H9 (cell line): ENCODE measurements at regions not wholly inside any gene's neighbourhood (a gene's known extent, or its start where the extent isn't known, plus 50 kb on each side); places are given as distances from the start of the nearest gene placed in this dataset.

Source experiments
- DNase-seq: peaks from one replicate; pipeline ENCODE4 v3.0.0-alpha.2; 2017
- H2AFZ ChIP-seq: one replicate; pipeline ENCODE4 v1.6.1; 2013; ENCODE audit warnings: mild to moderate bottlenecking, low read length, control low read depth, moderate library complexity
- H2AK5ac ChIP-seq: 2 replicates; pipeline ENCODE4 v1.6.1; 2013; ENCODE audit warnings: low read length, control low read depth, mixed read lengths; ENCODE audit not compliant: insufficient read length
- H2BK120ac ChIP-seq: one replicate; pipeline ENCODE4 v1.6.1; 2013; ENCODE audit warnings: low read depth, mild to moderate bottlenecking, low read length, control low read depth, inconsistent platforms; ENCODE audit not compliant: poor library complexity, severe bottlenecking
- H2BK12ac ChIP-seq: 2 replicates; pipeline ENCODE4 v1.6.1; 2013; ENCODE audit warnings: low read length, control low read depth, mixed read lengths, low read depth; ENCODE audit not compliant: insufficient read length
- H2BK15ac ChIP-seq: 2 replicates; pipeline ENCODE4 v1.6.1; 2013; ENCODE audit warnings: low read depth, low read length, control low read depth
- H2BK20ac ChIP-seq: one replicate; pipeline ENCODE4 v1.6.1; 2013; ENCODE audit warnings: low read depth, mild to moderate bottlenecking, low read length, control low read depth, inconsistent platforms; ENCODE audit not compliant: poor library complexity, severe bottlenecking
- H2BK5ac ChIP-seq: 2 replicates; pipeline ENCODE4 v1.6.1; 2013; ENCODE audit warnings: low read length, control low read depth, mixed read lengths; ENCODE audit not compliant: insufficient read length
- H3K14ac ChIP-seq: 2 replicates; pipeline ENCODE4 v1.6.1; 2013; ENCODE audit warnings: low read length, control low read depth; ENCODE audit not compliant: insufficient read depth
- H3K18ac ChIP-seq: 2 replicates; pipeline ENCODE4 v1.6.1; 2013; ENCODE audit warnings: low read depth, mild to moderate bottlenecking, mixed read lengths, low read length, control low read depth; ENCODE audit not compliant: insufficient read length
- H3K23ac ChIP-seq: 2 replicates; pipeline ENCODE4 v1.6.1; 2013; ENCODE audit warnings: low read length, control low read depth, mixed read lengths, low read depth; ENCODE audit not compliant: insufficient read length
- H3K23me2 ChIP-seq: 2 replicates; pipeline ENCODE4 v1.6.1; 2013; ENCODE audit warnings: low read depth, mild to moderate bottlenecking, mixed read lengths, low read length, control low read depth; ENCODE audit not compliant: insufficient read length, poor library complexity, severe bottlenecking
- H3K27ac ChIP-seq: 2 replicates; pipeline ENCODE4 v1.5.1; 2013; ENCODE audit warnings: low read length, control low read depth, mixed read lengths, low read depth; ENCODE audit not compliant: insufficient read length
- H3K27me3 ChIP-seq: 2 replicates; pipeline ENCODE4 v1.6.1; 2013; ENCODE audit warnings: low read length, control low read depth, inconsistent platforms; ENCODE audit not compliant: insufficient read depth
- H3K4ac ChIP-seq: 2 replicates; pipeline ENCODE4 v1.6.1; 2013; ENCODE audit warnings: low read depth, mild to moderate bottlenecking, control low read depth, inconsistent platforms, low read length, moderate library complexity
- H3K4me1 ChIP-seq: 2 replicates; pipeline ENCODE4 v1.6.1; 2013; ENCODE audit warnings: low read length, control low read depth, inconsistent platforms; ENCODE audit not compliant: insufficient read depth
- H3K4me2 ChIP-seq: 2 replicates; pipeline ENCODE4 v1.6.1; 2013; ENCODE audit warnings: low read length, control low read depth, mixed read lengths; ENCODE audit not compliant: insufficient read length, insufficient read depth
- H3K56ac ChIP-seq: 2 replicates; pipeline ENCODE4 v1.6.1; 2013; ENCODE audit warnings: low read depth, mild to moderate bottlenecking, mixed read lengths, low read length, control low read depth; ENCODE audit not compliant: insufficient read length
- H3K79me1 ChIP-seq: 2 replicates; pipeline ENCODE4 v1.6.1; 2013; ENCODE audit warnings: low read depth, mild to moderate bottlenecking, moderate library complexity, low read length, control low read depth, inconsistent platforms; ENCODE audit not compliant: insufficient read depth, poor library complexity, severe bottlenecking
- H3K79me2 ChIP-seq: 2 replicates; pipeline ENCODE4 v1.6.1; 2013; ENCODE audit warnings: low read length, control low read depth, inconsistent platforms; ENCODE audit not compliant: insufficient read depth
- H3K9ac ChIP-seq: 2 replicates; pipeline ENCODE4 v1.6.1; 2013; ENCODE audit warnings: low read length, control low read depth, mixed read lengths; ENCODE audit not compliant: insufficient read length; ENCODE audit errors: extremely low read depth
- H3K9me3 ChIP-seq: one replicate; pipeline ENCODE4 v1.6.1; 2013; ENCODE audit warnings: low read depth, low read length, inconsistent platforms; ENCODE audit not compliant: control insufficient read depth
- H3T11ph ChIP-seq: one replicate; pipeline ENCODE4 v1.6.1; 2013; ENCODE audit warnings: mild to moderate bottlenecking, low read length, control low read depth, inconsistent platforms
- H4K20me1 ChIP-seq: one replicate; pipeline ENCODE4 v1.6.1; 2013; ENCODE audit not compliant: control insufficient read depth, insufficient read length, insufficient read depth
- H4K5ac ChIP-seq: 2 replicates; pipeline ENCODE4 v1.6.1; 2013; ENCODE audit warnings: low read depth, mild to moderate bottlenecking, mixed read lengths, low read length, control low read depth; ENCODE audit not compliant: insufficient read length
- H4K8ac ChIP-seq: replicated peaks from 2 replicates; pipeline ENCODE4 v1.6.1; 2013; ENCODE audit warnings: low read length, control low read depth, mixed read lengths, low read depth; ENCODE audit not compliant: insufficient read length
- H4K91ac ChIP-seq: 2 replicates; pipeline ENCODE4 v1.6.1; 2013; ENCODE audit warnings: low read depth, mild to moderate bottlenecking, moderate library complexity, mixed read lengths, low read length, control low read depth; ENCODE audit not compliant: insufficient read length
- H3K27ac Mint-ChIP-seq, 3 experiments: 2 replicates in 2 of 3; 3 replicates in 1 of 3; pipeline ENCODE4 v1.8.0; 2020 to 2021; ENCODE audit warnings: mixed read lengths in 3 of 3, mild to moderate bottlenecking in 1 of 3, moderate library complexity in 1 of 3
- H3K27me3 Mint-ChIP-seq: 2 replicates; pipeline ENCODE4 v1.8.0; 2021; ENCODE audit warnings: low read depth, mild to moderate bottlenecking, moderate library complexity, mixed read lengths
- H3K36me3 Mint-ChIP-seq, 3 experiments: 2 replicates in 2 of 3; 3 replicates in 1 of 3; pipeline ENCODE4 v1.8.0; 2020 to 2021; ENCODE audit warnings: low read depth in 3 of 3, mixed read lengths in 3 of 3; ENCODE audit not compliant: insufficient read depth in 1 of 3
- H3K4me1 Mint-ChIP-seq, 2 experiments: 2 replicates each; pipeline ENCODE4 v1.8.0; 2020; ENCODE audit warnings: mixed read lengths in 2 of 2
- H3K4me3 Mint-ChIP-seq, 2 experiments: 2 replicates in 1 of 2; 3 replicates in 1 of 2; pipeline ENCODE4 v1.8.0; 2020 to 2021; ENCODE audit warnings: mild to moderate bottlenecking in 2 of 2, mixed read lengths in 2 of 2, moderate library complexity in 1 of 2
- H3K9me3 Mint-ChIP-seq, 2 experiments: 2 replicates in 1 of 2; 3 replicates in 1 of 2; pipeline ENCODE4 v1.8.0; 2020; ENCODE audit warnings: mild to moderate bottlenecking in 2 of 2, mixed read lengths in 2 of 2, moderate library complexity in 1 of 2
- CTCF ChIP-seq: fragments of 200-600 bp; sonication (generic); conservative IDR thresholded peaks from 3 replicates; pipeline ENCODE4 v1.8.0; 2021; ENCODE audit warnings: antibody characterized with exemption, mild to moderate bottlenecking
- WGBS: extraction: QIAGEN DNeasy Blood & Tissue Kit; methylation state at CpG from one replicate; pipeline ENCODE4 v1.1.7; 2013; ENCODE audit warnings: missing lambda C conversion rate, low lambda C conversion rate, mixed read lengths; ENCODE audit not compliant: insufficient read length; ENCODE audit errors: extremely low coverage; 5-methylcytosine and 5-hydroxymethylcytosine counted together

GRCh38 chr5:160950311-160950710 lies 98.3 kb upstream of the ATP10B start:
- H4K91ac ChIP-seq, result no peak overlapping the region
- no peaks in the 10 kb centered on the region for H3K27me3 ChIP-seq
- H3K23me2 ChIP-seq, result no peaks in the 10 kb centered on the region
- H3K4me2 ChIP-seq, result no peak overlapping the region
- H4K8ac ChIP-seq, result no peak overlapping the region
- no peaks in the 10 kb centered on the region for H3K4me1 ChIP-seq
- no peak overlapping the region for H2AFZ ChIP-seq
- H3K18ac ChIP-seq, result no peak overlapping the region
- peaks cover 16 to 20% of the 10 kb centered on the region in 2 experiments; a peak in 4 of 5 replicates for H3K9me3 Mint-ChIP-seq
- H3K4me3 Mint-ChIP-seq, result no peak overlapping the region
- H2BK12ac ChIP-seq, result no peak overlapping the region
- no peaks in the 10 kb centered on the region for H3K79me2 ChIP-seq
- H4K5ac ChIP-seq, result no peak overlapping the region
- no peak overlapping the region for H2BK15ac ChIP-seq
- TF ChIP-seq CTCF, result no peak
- no peak overlapping the region for H3T11ph ChIP-seq
- no peaks in the 10 kb centered on the region for H3K4me1 Mint-ChIP-seq
- H2AK5ac ChIP-seq, result no peak overlapping the region
- H3K56ac ChIP-seq, result no peak overlapping the region
- no peak overlapping the region for H3K23ac ChIP-seq
- no CpG with 5 or more reads among the region's 2 CpGs for WGBS
- H3K27me3 Mint-ChIP-seq, result no peaks in the 10 kb centered on the region; the same call in 1 of the 2 replicates
- DNase-seq, result no peak
- H3K9ac ChIP-seq, result no peak overlapping the region
- H3K14ac ChIP-seq, result no peak overlapping the region
- H2BK120ac ChIP-seq, result no peak overlapping the region
- no peak overlapping the region for H3K27ac ChIP-seq
- no peaks in the 10 kb centered on the region for H4K20me1 ChIP-seq
- no peak overlapping the region for H3K27ac Mint-ChIP-seq
- peaks cover 2 to 17% (median 3%) of the 10 kb centered on the region in 3 experiments; a peak in 3 of 7 replicates for H3K36me3 Mint-ChIP-seq
- H3K9me3 ChIP-seq, result no peaks in the 10 kb centered on the region
- H3K79me1 ChIP-seq, result no peaks in the 10 kb centered on the region
- no peak overlapping the region for H2BK5ac ChIP-seq
- no peak overlapping the region for H3K4ac ChIP-seq
- H2BK20ac ChIP-seq, result no peak overlapping the region
